Natural killer cell (primary cell): ENCODE measurements at regions not wholly inside any gene's neighbourhood (a gene's known extent, or its start where the extent isn't known, plus 50 kb on each side); places are given as distances from the start of the nearest gene placed in this dataset.

ENCODE experiments used
- ATAC-seq, 3 donors: fragments of 150-1000 bp in 2 of 3; fragments of 200-7000 bp in 1 of 3; cut with Tn5 transposase; 1 replicate in 1 of 3; 2 replicates in 2 of 3; pipeline ENCODE4 v1.10.0; 2021; ENCODE audit warnings: mild to moderate bottlenecking in 2 of 3, moderate library complexity in 2 of 3
- DNase-seq, 2 donors: peaks; one replicate each; pipeline versions ENCODE4 v3.0.0 to v3.0.0-alpha.2; 2013 to 2021; ENCODE audit warnings: mixed read lengths in 1 of 2
- H3K27ac ChIP-seq: one replicate; pipeline ENCODE4 v1.5.1; 2013; ENCODE audit warnings: mild to moderate bottlenecking, low read length
- H3K27me3 ChIP-seq: one replicate; pipeline ENCODE4 v1.6.1; 2013; ENCODE audit warnings: low read length; ENCODE audit not compliant: control insufficient read depth, insufficient read depth
- H3K36me3 ChIP-seq: one replicate; pipeline ENCODE4 v1.6.1; 2013; ENCODE audit warnings: low read length; ENCODE audit not compliant: control insufficient read depth, insufficient read depth
- H3K4me1 ChIP-seq: one replicate; pipeline ENCODE4 v1.6.1; 2013; ENCODE audit warnings: low read length; ENCODE audit not compliant: control insufficient read depth, insufficient read depth
- H3K4me3 ChIP-seq: one replicate; pipeline ENCODE4 v1.5.1; 2013; ENCODE audit warnings: low read length
- H3K9me3 ChIP-seq: one replicate; pipeline ENCODE4 v1.6.1; 2013; ENCODE audit warnings: low read length; ENCODE audit not compliant: control insufficient read depth, insufficient read depth
- H3K27ac Mint-ChIP-seq, 2 donors: one replicate each; pipeline ENCODE4 v1.8.0; 2022; ENCODE audit warnings: mild to moderate bottlenecking in 2 of 2, mixed read lengths in 2 of 2, moderate library complexity in 1 of 2
- H3K27me3 Mint-ChIP-seq, 2 donors: one replicate each; pipeline ENCODE4 v1.8.0; 2022; ENCODE audit warnings: low read depth in 2 of 2, mixed read lengths in 2 of 2
- H3K36me3 Mint-ChIP-seq: one replicate; pipeline ENCODE4 v1.8.0; 2022; ENCODE audit warnings: mixed read lengths
- H3K4me1 Mint-ChIP-seq, 2 donors: one replicate each; pipeline ENCODE4 v1.8.0; 2022; ENCODE audit warnings: mixed read lengths in 2 of 2
- H3K4me3 Mint-ChIP-seq: one replicate; pipeline ENCODE4 v1.8.0; 2022; ENCODE audit warnings: mild to moderate bottlenecking, moderate library complexity, mixed read lengths
- H3K9me3 Mint-ChIP-seq, 2 donors: one replicate each; pipeline ENCODE4 v1.8.0; 2022; ENCODE audit warnings: mixed read lengths in 2 of 2
- CTCF ChIP-seq: fragments of 200-600 bp; IDR thresholded peaks from one replicate; pipeline ENCODE4 v1.8.0; 2022; ENCODE audit warnings: antibody characterized with exemption
- WGBS: methylation state at CpG from one replicate; pipeline ENCODE4 v1.1.7; 2013; ENCODE audit warnings: missing lambda C conversion rate; ENCODE audit not compliant: insufficient coverage; 5-methylcytosine and 5-hydroxymethylcytosine counted together
- intact Hi-C: fragments of 100-400 bp; cut with micrococcal nuclease; formaldehyde crosslinking; loops from one replicate; pipeline ENCODE4 v1.14.2; 2022

- ATAC-seq: no peak
- H3K27ac ChIP-seq: no peak overlapping the region
- no peak for DNase-seq
- no peaks in the 10 kb centered on the region for H3K36me3 ChIP-seq
- Mint-ChIP-seq H3K36me3 (peaks cover 8% of the 10 kb centered on the region), H3K9me3 (peaks cover 6 to 12% of the 10 kb centered on the region in 2 donors), H3K27me3 (no peaks in the 10 kb centered on the region), H3K4me3 (no peak overlapping the region), H3K4me1 (no peaks in the 10 kb centered on the region), H3K27ac (no peak overlapping the region)
- H3K9me3 ChIP-seq: no peaks in the 10 kb centered on the region
- TF ChIP-seq CTCF: no peak
- intact Hi-C loops: no loop called here
- no peaks in the 10 kb centered on the region for H3K4me1 ChIP-seq
- WGBS: no CpG with 5 or more reads among the region's 1 CpG
- H3K27me3 ChIP-seq: no peaks in the 10 kb centered on the region
- H3K4me3 ChIP-seq: no peak overlapping the region
Observed at GRCh38 chr13:85277748-85278147, 521.5 kb downstream of the SLITRK6 start.

GRCh38 chr13:85266771-85267170 lies 532.4 kb downstream of the SLITRK6 start:
- Histone ChIP-seq H3K4me3 (no peak overlapping the region), H3K27me3 (no peaks in the 10 kb centered on the region), H3K36me3 (no peaks in the 10 kb centered on the region), H3K27ac (no peak overlapping the region), H3K9me3 (peaks cover 5% of the 10 kb centered on the region), H3K4me1 (no peaks in the 10 kb centered on the region)
- Mint-ChIP-seq H3K36me3 (no peaks in the 10 kb centered on the region), H3K27me3 (no peaks in the 10 kb centered on the region), H3K27ac (no peak overlapping the region), H3K4me1 (no peaks in the 10 kb centered on the region), H3K4me3 (no peak overlapping the region), H3K9me3 (peaks cover 17 to 32% of the 10 kb centered on the region in 2 donors)
- no peak for TF ChIP-seq CTCF
- intact Hi-C loops: no loop called here
- WGBS: 77% methylated on average over 2 of the region's 2 CpGs
- DNase-seq: no peak
- ATAC-seq: no peak

- WGBS: 25% methylated on average over 1 of the region's 1 CpG
- no peak overlapping the region for H3K27ac Mint-ChIP-seq
- H3K36me3 Mint-ChIP-seq: no peaks in the 10 kb centered on the region
- Histone ChIP-seq H3K36me3 (no peaks in the 10 kb centered on the region), H3K9me3 (peaks cover 5% of the 10 kb centered on the region), H3K4me3 (no peak overlapping the region), H3K27ac (no peak overlapping the region), H3K4me1 (no peaks in the 10 kb centered on the region), H3K27me3 (no peaks in the 10 kb centered on the region)
- H3K4me1 Mint-ChIP-seq: no peaks in the 10 kb centered on the region
- no peaks in the 10 kb centered on the region for H3K27me3 Mint-ChIP-seq
- ATAC-seq: no peak
- intact Hi-C loops: no loop called here
- peaks cover 13 to 30% of the 10 kb centered on the region in 2 donors for H3K9me3 Mint-ChIP-seq
- no peak for DNase-seq
- H3K4me3 Mint-ChIP-seq: no peak overlapping the region
- no peak for TF ChIP-seq CTCF
Observed at GRCh38 chr13:85266331-85266730, 532.9 kb downstream of the SLITRK6 start.

- Histone ChIP-seq H3K4me3 (no peak overlapping the region), H3K36me3 (no peaks in the 10 kb centered on the region), H3K27me3 (no peaks in the 10 kb centered on the region), H3K9me3 (peaks cover 5% of the 10 kb centered on the region), H3K27ac (no peak overlapping the region), H3K4me1 (no peaks in the 10 kb centered on the region)
- Mint-ChIP-seq H3K36me3 (no peaks in the 10 kb centered on the region), H3K4me1 (no peaks in the 10 kb centered on the region), H3K27ac (no peak overlapping the region), H3K27me3 (no peaks in the 10 kb centered on the region), H3K9me3 (peaks cover 12 to 30% of the 10 kb centered on the region in 2 donors), H3K4me3 (no peak overlapping the region)
- DNase-seq: no peak
- WGBS: 90% methylated on average over 2 of the region's 3 CpGs
- no peak for TF ChIP-seq CTCF
- ATAC-seq: no peak
- intact Hi-C loops: no loop called here
Observed at GRCh38 chr13:85265296-85265695, 533.9 kb downstream of the SLITRK6 start.
